Lower leg skin (tissue), 3 donors: ENCODE measurements at regions not wholly inside any gene's neighbourhood (a gene's known extent, or its start where the extent isn't known, plus 50 kb on each side); places are given as distances from the start of the nearest gene placed in this dataset.

Source experiments
- CTCF ChIP-seq, 3 donors: fragments of 450-650 bp; IDR thresholded peaks; one replicate each; pipeline ENCODE4 v1.5.1; 2016; ENCODE audit warnings: antibody characterized with exemption in 3 of 3, mild to moderate bottlenecking in 3 of 3, moderate library complexity in 2 of 3
- POLR2A ChIP-seq, 2 donors: fragments of 450-650 bp; IDR thresholded peaks; one replicate each; pipeline ENCODE4 v1.6.1; 2016 to 2017; ENCODE audit warnings: antibody characterized with exemption in 2 of 2, mild to moderate bottlenecking in 1 of 2, moderate library complexity in 1 of 2

- TF ChIP-seq POLR2A (IDR thresholded peaks at IDR 0.05) (no peak), CTCF (IDR thresholded peaks at IDR 0.05) (no peak)
These were observed 223.6 kb upstream of the SOX5 start for GRCh38 chr12:24173067-24173466.
